CD4-positive, CD25-positive, alpha-beta regulatory T cell (primary cell): ENCODE measurements at regions not wholly inside any gene's neighbourhood (a gene's known extent, or its start where the extent isn't known, plus 50 kb on each side); places are given as distances from the start of the nearest gene placed in this dataset.

ENCODE experiments used
- ATAC-seq, 2 donors: fragments of 150-1000 bp; cut with Tn5 transposase; one replicate each; pipeline ENCODE4 v1.10.0; 2021; ENCODE audit warnings: low read depth in 2 of 2, moderate number of reproducible peaks in 2 of 2, moderate library complexity in 1 of 2
- DNase-seq, 3 donors: peaks; one replicate each; pipeline versions ENCODE4 v3.0.0 to v3.0.0-alpha.2; 2012 to 2022; ENCODE audit warnings: mixed read lengths in 1 of 3
- H3K27ac ChIP-seq: one replicate; pipeline ENCODE4 v1.7.0; 2013; ENCODE audit warnings: mild to moderate bottlenecking, low read length; ENCODE audit not compliant: insufficient read depth, poor library complexity, severe bottlenecking
- H3K27me3 ChIP-seq: one replicate; pipeline ENCODE4 v1.7.0; 2013; ENCODE audit warnings: low read length; ENCODE audit not compliant: control insufficient read depth, insufficient read depth
- H3K36me3 ChIP-seq: one replicate; pipeline ENCODE4 v1.7.0; 2013; ENCODE audit warnings: mild to moderate bottlenecking, low read length, moderate library complexity; ENCODE audit not compliant: control insufficient read depth, insufficient read depth
- H3K4me1 ChIP-seq: 2 replicates; pipeline ENCODE4 v1.7.0; 2013; ENCODE audit warnings: mild to moderate bottlenecking, low read length; ENCODE audit not compliant: insufficient read depth, control insufficient read depth, poor library complexity, severe bottlenecking
- H3K4me3 ChIP-seq: one replicate; pipeline ENCODE4 v1.7.0; 2013; ENCODE audit warnings: low read depth, mild to moderate bottlenecking, low read length, moderate library complexity
- H3K9me3 ChIP-seq, 2 experiments: 1 replicate in 1 of 2; 2 replicates in 1 of 2; pipeline ENCODE4 v1.7.0; 2013; ENCODE audit warnings: low read length in 2 of 2, mild to moderate bottlenecking in 1 of 2, moderate library complexity in 1 of 2; ENCODE audit not compliant: control insufficient read depth in 2 of 2
- H3K27ac Mint-ChIP-seq, 3 donors: one replicate each; pipeline ENCODE4 v1.8.0; 2020 to 2022; ENCODE audit warnings: mild to moderate bottlenecking in 3 of 3, mixed read lengths in 3 of 3, moderate library complexity in 2 of 3
- H3K27me3 Mint-ChIP-seq: one replicate; pipeline ENCODE4 v1.8.0; 2022; ENCODE audit warnings: mild to moderate bottlenecking, mixed read lengths
- H3K36me3 Mint-ChIP-seq: one replicate; pipeline ENCODE4 v1.8.0; 2020; ENCODE audit warnings: mixed read lengths
- H3K4me1 Mint-ChIP-seq, 4 donors: one replicate each; pipeline ENCODE4 v1.8.0; 2020 to 2022; ENCODE audit warnings: mixed read lengths in 4 of 4, mild to moderate bottlenecking in 1 of 4
- H3K4me3 Mint-ChIP-seq, 4 donors: one replicate each; pipeline ENCODE4 v1.8.0; 2020 to 2022; ENCODE audit warnings: mild to moderate bottlenecking in 4 of 4, mixed read lengths in 4 of 4, moderate library complexity in 3 of 4
- H3K9me3 Mint-ChIP-seq, 7 donors: one replicate each; pipeline ENCODE4 v1.8.0; 2020 to 2022; ENCODE audit warnings: mixed read lengths in 7 of 7, mild to moderate bottlenecking in 3 of 7, moderate library complexity in 2 of 7

- no peak overlapping the region for H3K4me3 ChIP-seq
- Mint-ChIP-seq H3K4me3 (no peak overlapping the region), H3K27ac (no peak overlapping the region), H3K4me1 (no peaks in the 10 kb centered on the region), H3K9me3 (peaks cover 0 to 9% (median 0%) of the 10 kb centered on the region in 7 donors), H3K36me3 (no peaks in the 10 kb centered on the region), H3K27me3 (no peaks in the 10 kb centered on the region)
- ATAC-seq, result no peak
- no peak overlapping the region for H3K27ac ChIP-seq
- H3K9me3 ChIP-seq, result no peaks in the 10 kb centered on the region
- no peaks in the 10 kb centered on the region for H3K36me3 ChIP-seq
- no peaks in the 10 kb centered on the region for H3K27me3 ChIP-seq
- no peak for DNase-seq
- H3K4me1 ChIP-seq, result no peaks in the 10 kb centered on the region
Observed at GRCh38 chr20:10873026-10873425, 199.2 kb upstream of the JAG1 start.

- Histone ChIP-seq H3K27ac (no peak overlapping the region), H3K27me3 (no peaks in the 10 kb centered on the region), H3K36me3 (no peaks in the 10 kb centered on the region), H3K4me3 (no peak overlapping the region), H3K9me3 (no peaks in the 10 kb centered on the region), H3K4me1 (no peaks in the 10 kb centered on the region)
- no peak for DNase-seq
- Mint-ChIP-seq H3K36me3 (no peaks in the 10 kb centered on the region), H3K27ac (no peak overlapping the region), H3K9me3 (peaks cover 0 to 12% (median 0%) of the 10 kb centered on the region in 7 donors), H3K4me3 (no peak overlapping the region), H3K4me1 (no peaks in the 10 kb centered on the region), H3K27me3 (no peaks in the 10 kb centered on the region)
- no peak for ATAC-seq
Observed at GRCh38 chr20:10875653-10876052, 201.9 kb upstream of the JAG1 start.

GRCh38 chr20:10876558-10876957 lies 202.8 kb upstream of the JAG1 start:
- DNase-seq (no peak), ATAC-seq (no peak)
- no peak overlapping the region for H3K27ac ChIP-seq
- H3K36me3 ChIP-seq, result no peaks in the 10 kb centered on the region
- no peak overlapping the region for H3K4me3 Mint-ChIP-seq
- H3K36me3 Mint-ChIP-seq, result no peaks in the 10 kb centered on the region
- H3K9me3 ChIP-seq, result no peaks in the 10 kb centered on the region
- H3K4me1 Mint-ChIP-seq, result no peaks in the 10 kb centered on the region
- no peak overlapping the region for H3K27ac Mint-ChIP-seq
- no peak overlapping the region for H3K4me3 ChIP-seq
- H3K4me1 ChIP-seq, result no peaks in the 10 kb centered on the region
- no peaks in the 10 kb centered on the region for H3K27me3 ChIP-seq
- no peaks in the 10 kb centered on the region for H3K27me3 Mint-ChIP-seq
- H3K9me3 Mint-ChIP-seq, result peaks cover 0 to 12% (median 0%) of the 10 kb centered on the region in 7 donors

GRCh38 chr20:10877342-10877741 lies 203.5 kb upstream of the JAG1 start:
- Mint-ChIP-seq H3K9me3 (peaks cover 0 to 12% (median 0%) of the 10 kb centered on the region in 7 donors), H3K36me3 (no peaks in the 10 kb centered on the region), H3K27ac (no peak overlapping the region), H3K27me3 (no peaks in the 10 kb centered on the region), H3K4me3 (no peak overlapping the region), H3K4me1 (no peaks in the 10 kb centered on the region)
- H3K27me3 ChIP-seq, result no peaks in the 10 kb centered on the region
- DNase-seq, result no peak
- H3K27ac ChIP-seq, result no peak overlapping the region
- H3K9me3 ChIP-seq, result no peaks in the 10 kb centered on the region
- H3K36me3 ChIP-seq, result no peaks in the 10 kb centered on the region
- H3K4me1 ChIP-seq, result no peaks in the 10 kb centered on the region
- ATAC-seq, result no peak
- no peak overlapping the region for H3K4me3 ChIP-seq

- Mint-ChIP-seq H3K4me3 (no peak overlapping the region), H3K4me1 (no peaks in the 10 kb centered on the region), H3K36me3 (no peaks in the 10 kb centered on the region), H3K27ac (no peak overlapping the region), H3K9me3 (peaks cover 0 to 7% (median 4%) of the 10 kb centered on the region in 7 donors), H3K27me3 (no peaks in the 10 kb centered on the region)
- Histone ChIP-seq H3K27me3 (no peaks in the 10 kb centered on the region), H3K4me3 (no peak overlapping the region), H3K4me1 (no peaks in the 10 kb centered on the region), H3K27ac (no peak overlapping the region), H3K9me3 (no peaks in the 10 kb centered on the region), H3K36me3 (no peaks in the 10 kb centered on the region)
- ATAC-seq (no peak), DNase-seq (no peak)
Observed at GRCh38 chr20:10883166-10883565, 209.4 kb upstream of the JAG1 start.

- H3K27ac Mint-ChIP-seq, result no peak overlapping the region
- no peak overlapping the region for H3K27ac ChIP-seq
- H3K4me3 ChIP-seq, result no peak overlapping the region
- no peaks in the 10 kb centered on the region for H3K9me3 ChIP-seq
- H3K4me1 Mint-ChIP-seq, result no peaks in the 10 kb centered on the region
- H3K36me3 Mint-ChIP-seq, result no peaks in the 10 kb centered on the region
- peaks cover 0 to 8% (median 2%) of the 10 kb centered on the region in 7 donors for H3K9me3 Mint-ChIP-seq
- no peak overlapping the region for H3K4me3 Mint-ChIP-seq
- no peaks in the 10 kb centered on the region for H3K36me3 ChIP-seq
- H3K27me3 ChIP-seq, result no peaks in the 10 kb centered on the region
- no peaks in the 10 kb centered on the region for H3K4me1 ChIP-seq
- H3K27me3 Mint-ChIP-seq, result no peaks in the 10 kb centered on the region
- DNase-seq, result no peak
- ATAC-seq, result no peak
Observed at GRCh38 chr20:10893321-10893720, 219.5 kb upstream of the JAG1 start.

GRCh38 chr20:10897336-10897735 lies 223.5 kb upstream of the JAG1 start:
- Mint-ChIP-seq H3K4me3 (no peak overlapping the region), H3K36me3 (no peaks in the 10 kb centered on the region), H3K27me3 (no peaks in the 10 kb centered on the region), H3K4me1 (no peaks in the 10 kb centered on the region), H3K27ac (no peak overlapping the region), H3K9me3 (peaks cover 0 to 8% (median 4%) of the 10 kb centered on the region in 7 donors)
- Histone ChIP-seq H3K27ac (no peak overlapping the region), H3K4me3 (no peak overlapping the region), H3K9me3 (no peaks in the 10 kb centered on the region), H3K27me3 (no peaks in the 10 kb centered on the region), H3K36me3 (no peaks in the 10 kb centered on the region), H3K4me1 (no peaks in the 10 kb centered on the region)
- ATAC-seq, result no peak
- no peak for DNase-seq

- Mint-ChIP-seq H3K4me3 (no peak overlapping the region), H3K36me3 (no peaks in the 10 kb centered on the region), H3K4me1 (no peaks in the 10 kb centered on the region), H3K27me3 (no peaks in the 10 kb centered on the region), H3K9me3 (peaks cover 0 to 8% (median 4%) of the 10 kb centered on the region in 7 donors), H3K27ac (no peak overlapping the region)
- Histone ChIP-seq H3K27ac (no peak overlapping the region), H3K4me3 (no peak overlapping the region), H3K4me1 (no peaks in the 10 kb centered on the region), H3K27me3 (no peaks in the 10 kb centered on the region), H3K36me3 (no peaks in the 10 kb centered on the region), H3K9me3 (no peaks in the 10 kb centered on the region)
- no peak for DNase-seq
- no peak for ATAC-seq
Observed at GRCh38 chr20:10898552-10898951, 224.8 kb upstream of the JAG1 start.
